SHP77 treated with DMSO at 0.1 percent for 48 hours (cell line): ENCODE measurements at regions not wholly inside any gene's neighbourhood (a gene's known extent, or its start where the extent isn't known, plus 50 kb on each side); places are given as distances from the start of the nearest gene placed in this dataset.

ENCODE experiments used
- DNase-seq: peaks from one replicate; lab custom pipeline; 2025; lab: John Stamatoyannopoulos, UW

DNA sequence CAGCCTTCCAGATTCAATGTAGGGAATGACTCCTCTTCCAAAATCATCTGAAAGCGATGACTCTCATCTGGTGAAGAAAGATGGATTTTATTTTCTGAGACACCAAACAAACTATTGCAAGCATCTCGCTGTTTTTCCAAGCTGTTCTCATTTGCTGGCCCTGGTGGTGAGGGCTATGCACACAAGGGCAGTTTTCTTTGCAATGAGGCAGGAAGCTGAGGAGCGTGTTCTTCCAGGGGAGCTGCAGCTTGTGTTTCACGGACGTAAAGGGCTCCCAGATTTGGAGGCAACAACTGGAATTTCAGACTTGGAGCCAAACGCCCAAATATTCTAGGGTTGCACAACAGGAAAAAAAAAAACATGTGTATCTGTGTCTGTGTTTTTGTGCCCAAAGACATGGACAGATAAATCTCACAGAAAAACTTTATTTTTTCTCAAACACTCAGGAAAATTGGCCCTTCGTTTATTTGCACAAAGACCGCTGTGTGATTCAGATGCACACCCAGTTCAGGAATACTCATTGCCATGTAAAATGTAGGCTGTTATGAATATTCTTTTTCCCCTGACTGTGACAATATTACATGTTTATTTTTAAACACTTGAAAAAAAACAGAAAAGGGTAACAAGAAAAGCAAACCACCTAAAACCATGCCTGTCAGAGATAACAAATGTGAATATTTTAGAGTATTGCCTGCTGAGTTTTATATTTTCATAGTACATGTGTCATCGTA is 151.3 kb downstream of the GAS1 start:
- no peak for DNase-seq

DNA sequence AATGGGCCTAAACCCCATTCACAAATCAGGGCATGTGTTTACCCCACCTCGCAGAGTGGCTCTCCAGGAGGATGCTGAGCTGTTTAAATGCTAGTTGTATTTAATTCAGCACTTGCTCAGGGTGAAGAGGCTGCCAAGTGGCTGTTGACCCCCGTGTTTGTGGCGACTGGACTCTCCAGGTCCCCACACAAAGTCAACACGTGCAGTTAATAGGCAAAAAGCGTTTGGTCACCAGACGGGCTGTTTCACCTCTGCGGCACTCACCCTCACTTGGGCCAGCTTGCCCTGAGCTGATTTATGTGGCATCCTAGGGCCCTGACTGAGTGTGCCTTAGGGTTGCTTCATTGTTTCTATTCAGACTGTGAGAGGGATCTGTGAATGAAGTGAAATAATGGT is 152.3 kb downstream of the GAS1 start:
- no peak for DNase-seq

DNA sequence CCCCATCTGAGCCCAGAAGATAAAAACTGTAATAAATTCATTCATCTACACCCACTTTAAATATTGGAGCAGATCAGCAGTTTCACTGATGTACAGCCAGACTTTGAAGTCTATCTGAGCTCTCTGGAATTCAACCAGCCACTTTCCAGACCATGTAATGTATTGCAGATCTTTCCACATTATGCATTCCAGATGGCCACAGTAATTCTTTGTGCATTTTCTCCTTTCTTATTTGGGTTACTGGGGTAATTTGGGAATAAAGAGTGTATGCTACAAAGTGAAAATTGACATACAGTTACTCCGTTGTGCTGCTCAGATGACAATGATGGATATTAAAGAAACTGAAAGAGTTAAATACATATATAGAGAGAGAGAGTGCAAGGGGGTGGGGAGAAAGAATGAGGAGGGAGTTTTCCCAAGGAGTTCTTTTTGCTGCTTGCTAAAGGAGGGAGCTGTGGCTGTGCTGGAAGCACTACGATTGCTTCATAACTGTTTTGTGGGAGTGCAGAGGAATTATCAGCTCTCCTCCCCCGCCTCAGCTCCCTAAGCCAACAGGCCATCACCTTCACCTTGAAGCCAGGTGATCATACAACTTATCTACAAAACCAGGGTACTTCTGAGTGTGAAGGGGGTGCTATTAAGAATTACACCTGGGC is 152.8 kb downstream of the GAS1 start:
- no peak for DNase-seq

DNA sequence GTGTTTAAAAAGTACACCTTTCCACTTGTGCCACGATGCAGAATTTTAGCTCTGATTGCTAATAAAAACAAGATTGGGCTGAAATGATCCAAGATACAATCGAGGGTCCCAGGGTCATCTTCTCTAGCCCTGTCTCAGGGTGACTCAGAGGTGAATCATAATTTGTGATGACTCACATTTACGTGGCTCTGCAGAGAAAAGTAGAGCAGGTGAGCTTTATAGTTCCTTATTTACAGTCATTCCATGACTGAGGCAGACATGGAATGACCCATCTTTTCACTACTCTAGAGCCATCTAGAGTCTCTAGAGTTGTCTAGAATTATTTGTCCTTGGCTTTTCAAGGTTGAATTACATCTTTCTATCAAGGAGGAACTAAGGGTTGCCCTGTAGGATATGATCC is 155.2 kb downstream of the GAS1 start:
- no peak for DNase-seq

DNA sequence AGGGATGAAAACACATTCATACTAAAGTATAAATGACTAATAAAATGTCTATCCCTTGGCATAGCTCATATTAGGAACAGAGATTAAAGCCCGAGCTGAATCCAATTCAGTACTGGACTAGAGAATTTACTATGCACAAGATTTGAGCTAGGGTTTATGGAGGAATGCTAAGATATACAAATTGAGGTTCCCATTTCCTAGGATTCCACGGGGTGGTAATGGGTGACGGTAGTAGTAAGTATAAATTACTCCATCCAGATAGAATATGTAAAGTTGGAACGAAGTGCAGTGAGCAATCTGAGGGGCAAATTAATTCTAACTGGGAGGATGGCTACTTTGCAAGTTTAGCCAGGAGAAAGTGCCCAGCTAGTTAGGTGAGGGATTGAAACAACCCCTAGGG is 156.5 kb downstream of the GAS1 start:
- no peak for DNase-seq

DNA sequence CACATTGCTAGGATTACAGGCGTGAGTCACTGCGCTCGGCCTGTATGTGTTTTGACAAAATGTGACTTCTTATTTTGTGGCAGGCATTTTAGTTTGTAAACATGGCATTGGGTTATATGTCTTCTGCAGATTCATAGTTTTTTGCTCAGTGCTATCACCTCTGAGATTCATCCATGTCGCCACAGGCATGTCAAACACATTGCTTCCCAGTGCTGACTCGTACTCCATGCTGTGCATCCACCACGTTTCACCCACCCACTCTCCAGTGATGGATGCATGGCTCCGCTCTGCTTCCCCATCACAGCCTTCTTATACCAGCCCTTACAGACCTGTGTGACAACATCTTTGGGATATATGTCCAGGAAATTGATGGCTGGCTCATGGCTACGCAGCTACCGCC is 158.8 kb downstream of the GAS1 start:
- no peak for DNase-seq

DNA sequence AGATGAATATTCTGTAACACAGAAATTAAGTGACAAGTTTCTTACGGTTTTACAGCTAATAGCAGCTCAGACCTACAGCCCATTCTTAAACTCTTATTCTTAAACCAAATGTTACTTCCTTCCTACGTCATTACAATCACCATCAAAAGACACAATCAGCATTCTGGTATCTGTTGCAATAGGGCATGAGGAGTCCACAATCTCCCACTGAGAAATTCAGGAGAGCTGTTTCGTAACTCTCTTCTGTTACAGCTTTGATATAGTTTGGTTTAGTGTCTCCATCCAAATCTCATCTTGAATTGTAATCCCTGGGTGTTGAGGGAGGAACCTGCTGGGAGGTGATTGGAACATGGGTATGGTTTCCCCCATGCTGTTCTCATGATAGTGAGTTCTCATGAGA is 163.4 kb downstream of the GAS1 start:
- no peak for DNase-seq

DNA sequence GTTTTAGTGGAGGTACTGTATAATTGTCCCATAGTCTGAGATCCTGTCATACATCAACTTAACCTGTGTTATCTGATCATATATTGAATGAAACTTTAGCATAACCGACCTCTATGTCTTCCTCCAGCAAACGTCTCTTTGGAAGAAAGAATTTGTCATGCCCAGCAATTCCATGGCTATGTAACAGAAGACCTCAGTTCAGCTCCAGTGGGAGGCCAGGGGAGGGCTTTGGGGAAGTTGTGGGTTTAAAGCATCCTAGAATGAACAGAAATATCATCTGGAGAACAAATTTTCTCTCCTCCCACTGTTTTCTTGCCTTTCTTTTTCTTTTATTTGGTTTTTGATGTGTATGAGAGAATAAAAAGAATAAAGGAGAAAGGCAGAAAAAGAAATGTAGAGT is 164.5 kb downstream of the GAS1 start:
- DNase-seq: no peak

DNA sequence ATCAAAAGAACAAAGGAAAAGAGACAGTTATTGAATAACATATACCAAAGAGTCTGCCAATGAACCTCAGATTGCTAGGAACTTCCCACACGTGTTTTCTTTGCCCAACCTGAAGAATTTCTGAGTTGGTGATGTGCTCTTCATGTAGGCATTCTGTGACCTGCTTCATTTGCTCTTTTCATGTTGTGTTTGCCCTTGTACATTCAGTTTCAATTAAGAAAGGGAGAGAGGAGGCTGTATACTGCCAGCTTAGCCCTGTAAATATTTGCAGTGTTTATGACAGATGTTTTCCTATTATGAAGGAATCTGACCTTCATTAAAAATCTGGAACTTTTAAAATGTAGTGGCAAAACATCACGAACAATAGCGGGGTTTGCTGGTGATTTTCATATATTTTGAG is 168.5 kb downstream of the GAS1 start:
- no peak for DNase-seq

DNA sequence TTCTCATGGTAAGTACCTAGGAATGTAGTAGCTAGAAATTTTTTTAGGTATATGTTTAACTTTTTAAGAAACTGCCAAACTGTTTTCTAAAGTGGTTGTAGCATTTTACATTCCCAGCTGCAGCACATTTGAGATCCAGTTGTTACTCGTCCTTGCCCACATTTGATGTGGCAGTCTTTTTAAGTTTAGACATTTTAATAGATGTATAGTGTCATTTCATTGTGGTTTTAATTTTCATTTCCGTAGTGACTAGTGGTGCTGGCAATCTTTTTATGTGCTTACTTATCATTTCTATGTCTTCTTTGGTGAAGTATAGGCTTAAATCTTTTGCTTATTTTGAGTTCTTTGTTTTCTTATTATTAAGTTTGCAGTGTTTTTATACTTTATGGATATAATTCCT is 171.6 kb downstream of the GAS1 start:
- no peak for DNase-seq

DNA sequence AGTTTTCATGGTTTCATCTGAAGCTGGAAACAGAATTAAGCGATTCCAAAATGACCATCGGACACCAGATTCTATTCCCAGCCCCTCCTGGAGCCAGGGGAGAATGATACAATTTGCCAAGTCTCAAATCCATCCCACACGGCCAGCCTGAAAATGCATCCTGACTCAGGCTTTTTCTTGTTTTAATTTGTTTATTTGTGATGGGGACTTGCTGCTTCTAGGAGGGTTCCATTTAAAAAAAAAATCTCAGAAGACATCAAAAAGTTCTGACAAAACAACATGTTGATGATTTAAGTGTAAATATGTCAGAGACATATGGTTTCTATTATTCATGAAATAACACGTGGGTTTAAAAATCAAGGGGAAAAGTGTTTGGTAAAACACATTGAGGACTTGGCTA is 173.2 kb downstream of the GAS1 start:
- DNase-seq: no peak

DNA sequence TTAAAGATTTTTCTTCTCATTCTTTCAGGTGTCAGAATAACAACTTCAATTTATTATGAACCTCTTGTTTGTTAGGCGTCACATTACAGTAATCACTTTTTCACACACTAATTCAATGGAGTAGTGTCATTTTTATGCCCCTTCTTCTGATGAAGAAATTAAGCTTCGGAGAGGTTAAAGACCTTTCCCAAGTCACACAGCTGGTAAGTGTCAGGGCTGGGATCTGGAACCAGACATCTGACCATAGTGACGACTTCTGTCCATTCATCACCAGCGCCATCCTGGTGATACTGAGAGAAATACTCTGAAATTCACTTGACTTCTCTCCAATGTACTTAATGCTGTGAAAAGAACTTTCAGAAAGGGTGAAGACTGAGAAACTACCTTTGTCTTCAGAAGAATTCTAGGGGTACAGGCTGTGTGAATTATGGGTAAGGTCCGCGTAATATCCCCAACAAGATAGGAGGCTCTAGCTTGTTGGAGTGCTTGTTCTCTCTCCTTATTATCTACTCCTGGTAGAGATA is 173.8 kb downstream of the GAS1 start:
- DNase-seq: no peak

DNA sequence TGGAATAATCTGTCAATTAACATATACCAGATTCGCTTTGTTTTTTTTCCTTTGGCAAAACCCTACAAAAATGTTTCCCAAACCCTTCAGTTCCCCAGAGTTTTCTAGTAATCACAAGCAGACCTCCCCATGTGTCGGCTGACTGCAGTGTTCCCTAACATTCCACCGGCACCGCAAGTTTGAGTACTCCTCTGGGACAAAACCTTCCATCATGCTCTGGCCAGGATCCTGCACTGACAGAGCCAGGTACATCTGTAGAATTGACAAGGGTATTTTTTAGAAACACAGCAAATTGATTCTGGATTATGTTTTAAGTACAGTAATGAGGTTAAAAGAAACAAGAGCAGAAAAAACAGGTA is 174.7 kb downstream of the GAS1 start:
- DNase-seq: no peak

DNA sequence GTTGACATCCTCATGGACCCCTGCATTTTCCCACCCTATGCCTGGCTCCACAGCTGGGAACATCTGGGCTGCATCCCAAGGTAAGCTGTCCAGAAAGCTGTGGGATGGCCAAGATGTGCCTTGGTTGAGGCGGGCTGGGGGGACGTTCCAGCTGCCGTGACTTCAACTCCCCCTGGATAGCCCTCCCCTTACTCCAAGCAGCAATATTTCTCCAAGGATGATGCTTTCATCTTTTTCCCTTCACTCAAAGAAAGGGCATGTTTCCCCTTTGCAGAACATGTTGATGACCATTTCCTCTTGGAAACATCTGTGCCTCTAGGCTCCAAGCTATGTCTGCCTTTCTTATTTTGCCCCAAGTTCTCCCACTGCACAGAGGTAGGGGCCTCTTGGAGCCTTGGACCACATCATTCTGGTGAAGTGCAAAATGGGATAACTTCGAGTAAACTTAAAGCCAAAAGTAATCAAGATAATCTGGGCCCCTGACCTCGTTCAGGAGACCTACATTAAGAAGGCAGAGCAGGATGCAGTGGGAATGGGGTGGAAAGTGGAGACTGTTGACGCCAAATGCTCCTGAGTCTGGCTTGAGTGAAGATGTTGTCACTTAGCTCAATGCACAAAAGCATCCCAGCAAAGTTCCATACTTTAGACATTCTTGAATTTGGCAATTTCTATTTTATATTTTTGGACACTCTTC is 175.2 kb downstream of the GAS1 start:
- DNase-seq: no peak

DNA sequence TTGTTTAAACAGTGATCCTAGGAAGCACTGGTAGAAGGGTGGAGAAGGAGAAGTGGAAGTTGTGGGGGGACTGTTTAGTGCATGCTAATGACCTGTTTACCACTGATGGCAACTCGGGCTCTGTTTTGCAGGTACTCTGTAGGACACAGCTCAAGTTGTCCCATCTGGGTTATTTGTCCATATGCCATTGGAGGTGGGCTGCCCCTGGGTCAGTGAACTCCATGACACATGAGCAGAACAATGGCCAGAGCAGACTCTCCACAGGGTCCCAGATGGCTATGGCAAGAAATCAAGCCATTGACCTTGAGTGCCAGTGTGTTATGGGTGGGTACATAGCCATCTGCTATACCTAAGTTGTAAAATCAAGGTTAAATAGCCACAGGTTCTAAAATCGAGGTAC is 175.9 kb downstream of the GAS1 start:
- no peak for DNase-seq

DNA sequence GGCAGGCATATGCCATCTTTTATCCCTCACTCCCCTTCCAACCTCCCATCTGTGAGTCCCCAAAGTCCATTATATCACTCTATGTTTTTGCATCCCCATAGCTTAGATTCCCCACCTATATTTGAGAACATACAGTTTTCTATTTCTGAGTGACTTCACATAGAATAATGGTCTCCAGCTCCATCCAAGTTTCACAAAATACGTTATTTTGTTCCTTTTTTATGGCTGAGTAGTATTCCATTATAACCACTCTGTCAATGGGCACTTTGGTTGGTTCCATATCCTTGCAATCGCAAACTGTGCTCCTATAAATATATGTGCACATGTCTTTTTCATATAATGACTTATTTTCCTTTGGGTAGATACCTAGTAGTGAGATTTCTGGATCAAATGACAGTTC is 178.6 kb downstream of the GAS1 start:
- DNase-seq: no peak

DNA sequence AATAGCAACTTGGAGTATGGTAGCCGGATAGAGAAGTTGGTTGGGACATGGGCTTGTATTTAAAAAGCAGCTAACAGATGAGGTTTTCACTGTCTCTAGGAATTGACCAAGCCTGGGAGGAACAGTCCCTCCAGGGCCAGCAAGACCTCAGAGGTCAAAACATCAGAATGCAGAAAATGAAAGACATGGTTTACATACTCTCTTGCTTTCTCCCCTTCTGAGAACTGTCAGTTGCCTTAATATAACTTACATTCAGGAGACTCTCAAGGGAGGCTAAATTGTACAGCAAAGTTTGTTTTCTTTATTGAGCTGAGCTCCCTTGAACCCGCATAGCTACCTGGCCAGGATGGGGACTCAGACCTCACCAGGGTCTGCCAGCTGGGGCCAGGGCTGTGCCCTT is 179.3 kb downstream of the GAS1 start:
- DNase-seq: no peak

DNA sequence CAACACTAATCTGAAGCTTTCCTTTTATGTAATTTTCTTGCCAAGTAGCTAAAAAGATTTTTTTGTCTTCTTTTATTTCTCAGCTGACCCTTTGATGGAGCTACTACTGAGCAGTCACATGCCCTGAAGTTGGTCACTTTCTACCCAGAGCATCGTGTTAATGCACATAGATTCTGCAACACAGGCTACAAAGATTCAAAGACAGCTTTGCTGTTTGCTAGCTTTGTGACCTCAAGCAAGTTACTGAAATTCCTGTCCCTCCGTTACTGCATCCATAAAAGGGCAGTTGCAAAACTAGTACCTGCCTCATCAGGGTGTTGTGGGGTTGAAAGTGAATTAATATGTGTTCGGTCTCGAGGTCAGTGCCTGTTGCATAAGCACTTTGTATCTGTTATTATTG is 179.9 kb downstream of the GAS1 start:
- DNase-seq: no peak

DNA sequence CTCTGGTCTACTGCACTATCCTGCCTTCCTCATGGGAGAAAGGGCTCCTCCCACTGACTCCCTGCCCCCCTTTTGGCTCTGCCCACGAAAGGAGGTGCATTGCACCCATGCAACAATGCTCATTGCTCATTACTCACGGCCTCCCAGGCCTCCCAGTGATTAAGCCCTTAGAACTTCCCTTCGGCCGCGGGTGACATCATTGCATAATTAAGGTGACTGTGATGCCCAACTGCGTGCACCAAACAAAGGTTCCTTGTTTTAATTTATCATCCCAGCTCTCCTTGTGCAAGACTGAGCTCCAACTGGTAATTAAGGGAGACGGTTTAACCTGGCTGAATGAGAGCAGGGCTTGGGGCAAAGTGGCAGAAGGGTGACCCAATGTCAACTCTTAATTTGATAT is 180.4 kb downstream of the GAS1 start:
- no peak for DNase-seq

DNA sequence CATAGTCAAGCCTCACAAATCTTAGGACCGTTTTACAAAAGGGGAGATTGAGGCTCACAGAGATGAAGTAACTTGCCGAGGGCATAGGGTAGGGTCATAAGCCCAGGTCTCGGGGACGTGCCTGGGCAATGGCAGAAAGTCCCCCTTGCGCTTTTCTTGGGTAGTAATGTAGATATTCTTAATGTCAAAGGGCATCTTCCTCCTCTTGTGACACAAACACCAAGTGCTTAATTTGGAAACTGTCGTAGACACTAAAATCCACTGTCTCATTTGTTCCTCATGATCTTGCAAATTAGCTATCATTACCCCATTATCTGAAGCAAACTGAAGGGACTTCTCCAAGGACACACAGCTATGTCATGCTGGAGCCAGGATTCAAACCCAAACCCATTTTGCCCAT is 180.8 kb downstream of the GAS1 start:
- DNase-seq: no peak

DNA sequence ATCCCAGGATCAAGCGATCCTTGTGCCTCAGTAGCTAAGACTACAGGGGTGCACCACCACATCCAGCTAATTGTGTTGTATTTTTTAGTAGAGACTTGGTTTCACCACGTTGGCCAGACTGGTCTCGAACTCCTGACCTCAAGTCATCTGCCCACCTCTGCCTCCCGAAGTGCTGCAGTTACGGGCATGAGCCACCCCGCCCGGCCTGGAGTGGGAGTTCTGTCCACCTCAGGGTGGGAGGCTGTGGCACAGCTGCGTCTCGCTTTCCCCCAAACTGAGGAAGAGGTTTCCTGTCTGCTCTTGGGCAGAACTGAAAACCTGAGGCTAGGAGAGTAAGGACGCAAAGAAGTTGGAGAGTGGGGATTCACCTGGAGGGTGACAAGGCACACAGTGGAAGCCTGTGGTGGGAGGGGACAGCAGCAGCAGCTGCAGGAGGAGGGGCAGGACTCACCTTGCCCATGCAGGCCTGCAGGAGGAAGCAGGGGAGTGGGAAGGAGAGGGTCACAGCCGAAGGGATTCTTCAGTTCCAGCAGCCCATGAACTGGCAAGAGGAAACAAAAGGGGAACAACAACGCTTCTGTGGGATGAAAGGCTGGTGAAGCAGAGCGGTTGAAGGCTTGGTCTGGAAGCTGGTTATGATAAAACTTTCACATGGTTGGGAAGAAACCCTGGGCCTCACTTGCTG is 181.4 kb downstream of the GAS1 start:
- no peak for DNase-seq

DNA sequence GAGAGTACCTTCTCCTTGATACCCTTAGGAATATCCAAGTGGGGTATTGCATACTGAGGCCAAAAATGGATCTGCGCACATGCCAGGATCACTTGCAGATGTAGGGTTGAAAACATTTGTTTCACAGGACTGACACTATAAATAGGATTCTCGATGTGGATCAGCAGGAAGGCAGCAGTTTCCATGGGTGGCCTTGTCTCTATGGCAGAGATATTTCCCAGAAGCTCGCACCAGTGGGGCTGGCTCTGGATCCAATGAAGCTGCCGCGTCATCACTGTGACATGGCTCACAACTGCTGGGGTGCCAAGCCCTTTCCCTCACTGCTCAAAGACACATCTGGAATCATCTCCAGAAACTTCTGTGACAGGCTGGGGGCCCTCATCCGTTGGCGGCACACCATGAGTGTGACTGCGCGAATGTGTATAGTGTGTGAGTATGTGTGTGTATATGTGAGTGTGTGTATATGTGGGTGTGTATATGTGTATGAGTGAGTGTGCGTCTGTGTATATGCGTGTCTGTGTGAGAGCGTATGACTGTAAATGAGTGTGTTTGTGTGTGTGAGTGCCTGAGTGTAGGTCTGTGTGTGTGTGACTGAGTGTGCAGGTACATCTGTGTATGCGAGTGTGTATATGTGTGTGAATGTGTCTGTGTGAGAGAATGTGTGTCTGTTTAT is 182.5 kb downstream of the GAS1 start:
- DNase-seq: no peak
